ENCODE measurements at regions not wholly inside any gene's neighbourhood (a gene's known extent, or its start where the extent isn't known, plus 50 kb on each side); places are given as distances from the start of the nearest gene placed in this dataset.

DNA sequence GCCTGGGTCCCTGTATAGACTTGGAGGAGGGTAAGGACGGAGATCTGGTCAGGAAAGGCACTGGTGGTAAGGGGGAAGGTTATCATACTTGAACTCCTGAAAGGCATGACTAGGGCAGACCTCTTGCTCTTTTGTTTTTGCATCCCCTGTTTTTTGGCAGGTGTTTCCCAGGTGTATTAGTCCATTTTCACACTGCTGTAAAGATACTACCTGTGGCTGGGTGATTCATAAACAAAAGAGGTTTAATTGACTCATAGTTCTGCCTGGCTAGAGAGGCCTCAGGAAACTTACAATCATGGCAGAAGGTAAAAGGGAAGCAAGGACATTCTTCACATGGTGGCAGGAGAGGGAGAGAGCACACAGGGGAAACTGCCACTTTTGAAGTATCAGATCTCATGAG lies 57.2 kb upstream of the APOBEC4 start:
- WGBS (ENCODE audit: missing lambda C conversion rate), result 73% methylated on average over 1 of the region's 1 CpG
- Histone ChIP-seq H3K9me3 (no peaks in the 10 kb centered on the region), H3K4me3 (no peak overlapping the region), H3K4me2 (no peak overlapping the region), H3K4me1 (no peaks in the 10 kb centered on the region), H3K27ac (no peak overlapping the region)
- ATAC-seq (no peak), FAIRE-seq (no peak), DNase-seq (ENCODE audit: low read depth in 1 of 2, low spot score in 1 of 2) (no peak)
- ChIA-PET CTCF (no interaction called here), POLR2A (no interaction called here)
- TF ChIP-seq, protein P1, sequence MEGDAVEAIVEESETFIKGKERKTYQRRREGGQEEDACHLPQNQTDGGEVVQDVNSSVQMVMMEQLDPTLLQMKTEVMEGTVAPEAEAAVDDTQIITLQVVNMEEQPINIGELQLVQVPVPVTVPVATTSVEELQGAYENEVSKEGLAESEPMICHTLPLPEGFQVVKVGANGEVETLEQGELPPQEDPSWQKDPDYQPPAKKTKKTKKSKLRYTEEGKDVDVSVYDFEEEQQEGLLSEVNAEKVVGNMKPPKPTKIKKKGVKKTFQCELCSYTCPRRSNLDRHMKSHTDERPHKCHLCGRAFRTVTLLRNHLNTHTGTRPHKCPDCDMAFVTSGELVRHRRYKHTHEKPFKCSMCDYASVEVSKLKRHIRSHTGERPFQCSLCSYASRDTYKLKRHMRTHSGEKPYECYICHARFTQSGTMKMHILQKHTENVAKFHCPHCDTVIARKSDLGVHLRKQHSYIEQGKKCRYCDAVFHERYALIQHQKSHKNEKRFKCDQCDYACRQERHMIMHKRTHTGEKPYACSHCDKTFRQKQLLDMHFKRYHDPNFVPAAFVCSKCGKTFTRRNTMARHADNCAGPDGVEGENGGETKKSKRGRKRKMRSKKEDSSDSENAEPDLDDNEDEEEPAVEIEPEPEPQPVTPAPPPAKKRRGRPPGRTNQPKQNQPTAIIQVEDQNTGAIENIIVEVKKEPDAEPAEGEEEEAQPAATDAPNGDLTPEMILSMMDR (IDR thresholded peaks at IDR 0.05), result no peak
- no peak for TF ChIP-seq EP300 (IDR thresholded peaks at IDR 0.05)
- TF ChIP-seq, protein P2, sequence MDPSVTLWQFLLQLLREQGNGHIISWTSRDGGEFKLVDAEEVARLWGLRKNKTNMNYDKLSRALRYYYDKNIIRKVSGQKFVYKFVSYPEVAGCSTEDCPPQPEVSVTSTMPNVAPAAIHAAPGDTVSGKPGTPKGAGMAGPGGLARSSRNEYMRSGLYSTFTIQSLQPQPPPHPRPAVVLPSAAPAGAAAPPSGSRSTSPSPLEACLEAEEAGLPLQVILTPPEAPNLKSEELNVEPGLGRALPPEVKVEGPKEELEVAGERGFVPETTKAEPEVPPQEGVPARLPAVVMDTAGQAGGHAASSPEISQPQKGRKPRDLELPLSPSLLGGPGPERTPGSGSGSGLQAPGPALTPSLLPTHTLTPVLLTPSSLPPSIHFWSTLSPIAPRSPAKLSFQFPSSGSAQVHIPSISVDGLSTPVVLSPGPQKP (IDR thresholded peaks at IDR 0.05; ENCODE audit: low read depth, low read length), result no peak
- TF ChIP-seq RCOR1 (IDR thresholded peaks at IDR 0.05; ENCODE audit: low read depth, low read length), result no peak
- no peak for TF ChIP-seq MAFK (IDR thresholded peaks at IDR 0.05; ENCODE audit: partially characterized antibody)
- TF ChIP-seq RARB (CRISPR knock-in tag; IDR thresholded peaks at IDR 0.05), result no peak
- no peak for TF ChIP-seq JUN (IDR thresholded peaks at IDR 0.05)
- no peak for TF ChIP-seq RNF2 (IDR thresholded peaks at IDR 0.05; ENCODE audit: borderline replicate concordance, low read depth)
- no peak for TF ChIP-seq RFX5 (IDR thresholded peaks at IDR 0.05)
- TF ChIP-seq CEBPB (IDR thresholded peaks at IDR 0.05), result no peak
- TF ChIP-seq PHF8 (IDR thresholded peaks at IDR 0.05; ENCODE audit: borderline replicate concordance, low read depth), result no peak
- TF ChIP-seq, protein P3, sequence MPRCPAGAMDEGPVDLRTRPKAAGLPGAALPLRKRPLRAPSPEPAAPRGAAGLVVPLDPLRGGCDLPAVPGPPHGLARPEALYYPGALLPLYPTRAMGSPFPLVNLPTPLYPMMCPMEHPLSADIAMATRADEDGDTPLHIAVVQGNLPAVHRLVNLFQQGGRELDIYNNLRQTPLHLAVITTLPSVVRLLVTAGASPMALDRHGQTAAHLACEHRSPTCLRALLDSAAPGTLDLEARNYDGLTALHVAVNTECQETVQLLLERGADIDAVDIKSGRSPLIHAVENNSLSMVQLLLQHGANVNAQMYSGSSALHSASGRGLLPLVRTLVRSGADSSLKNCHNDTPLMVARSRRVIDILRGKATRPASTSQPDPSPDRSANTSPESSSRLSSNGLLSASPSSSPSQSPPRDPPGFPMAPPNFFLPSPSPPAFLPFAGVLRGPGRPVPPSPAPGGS (IDR thresholded peaks at IDR 0.05), result no peak
- TF ChIP-seq TP53 (CRISPR knock-in tag; IDR thresholded peaks at IDR 0.05), result no peak
- TF ChIP-seq POLR2A (IDR thresholded peaks at IDR 0.05; ENCODE audit: low read length), result no peak
- TF ChIP-seq, protein P4, sequence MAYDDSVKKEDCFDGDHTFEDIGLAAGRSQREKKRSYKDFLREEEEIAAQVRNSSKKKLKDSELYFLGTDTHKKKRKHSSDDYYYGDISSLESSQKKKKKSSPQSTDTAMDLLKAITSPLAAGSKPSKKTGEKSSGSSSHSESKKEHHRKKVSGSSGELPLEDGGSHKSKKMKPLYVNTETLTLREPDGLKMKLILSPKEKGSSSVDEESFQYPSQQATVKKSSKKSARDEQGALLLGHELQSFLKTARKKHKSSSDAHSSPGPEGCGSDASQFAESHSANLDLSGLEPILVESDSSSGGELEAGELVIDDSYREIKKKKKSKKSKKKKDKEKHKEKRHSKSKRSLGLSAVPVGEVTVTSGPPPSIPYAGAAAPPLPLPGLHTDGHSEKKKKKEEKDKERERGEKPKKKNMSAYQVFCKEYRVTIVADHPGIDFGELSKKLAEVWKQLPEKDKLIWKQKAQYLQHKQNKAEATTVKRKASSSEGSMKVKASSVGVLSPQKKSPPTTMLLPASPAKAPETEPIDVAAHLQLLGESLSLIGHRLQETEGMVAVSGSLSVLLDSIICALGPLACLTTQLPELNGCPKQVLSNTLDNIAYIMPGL (CRISPR knock-in tag; IDR thresholded peaks at IDR 0.05; ENCODE audit: borderline replicate concordance), result no peak

DNA sequence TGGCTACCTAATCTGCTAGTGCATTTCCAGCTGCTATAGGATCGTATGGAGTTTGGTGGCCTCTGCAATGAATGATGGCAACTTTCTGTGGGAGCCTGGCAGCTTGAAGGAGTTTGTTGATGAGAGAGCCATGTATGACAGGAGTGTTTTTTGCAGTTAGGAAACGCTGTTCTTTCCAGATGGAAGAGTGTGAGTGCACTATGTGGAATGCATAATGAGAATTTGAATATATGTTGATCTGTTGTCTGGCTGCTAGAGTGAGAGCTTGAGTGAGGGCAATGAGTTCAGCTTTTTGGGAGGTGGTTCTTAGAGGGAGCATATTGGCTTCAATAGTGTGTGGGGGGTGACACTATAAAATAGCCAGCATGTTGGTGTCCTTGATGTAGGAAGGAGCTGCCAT lies 51.0 kb upstream of the APOBEC4 start:
- H3K4me1 ChIP-seq, result peaks cover 18% of the 10 kb centered on the region
- TF ChIP-seq GATA3 (IDR thresholded peaks at IDR 0.05; ENCODE audit: borderline replicate concordance), result no peak
- TF ChIP-seq CBX2 (IDR thresholded peaks at IDR 0.05; ENCODE audit: borderline replicate concordance, low read depth), result no peak
- TF ChIP-seq MAFK (IDR thresholded peaks at IDR 0.05; ENCODE audit: partially characterized antibody), result no peak
- no peak for TF ChIP-seq RNF2 (IDR thresholded peaks at IDR 0.05; ENCODE audit: borderline replicate concordance, low read depth)
- no peak for TF ChIP-seq RAD21 (conservative IDR thresholded peaks at IDR 0.05 in 1 of 2, IDR thresholded peaks at IDR 0.05 in 1 of 2)
- TF ChIP-seq RCOR1 (IDR thresholded peaks at IDR 0.05; ENCODE audit: low read depth, low read length), result no peak
- no peak for TF ChIP-seq FOXS1 (CRISPR knock-in tag; IDR thresholded peaks at IDR 0.05)
- no peak for TF ChIP-seq NPAS2 (CRISPR knock-in tag; IDR thresholded peaks at IDR 0.05; ENCODE audit: borderline replicate concordance)
- no peak for TF ChIP-seq CEBPB (IDR thresholded peaks at IDR 0.05)
- no peak for TF ChIP-seq TFCP2L1 (CRISPR knock-in tag; IDR thresholded peaks at IDR 0.05)
- TF ChIP-seq, protein P5, sequence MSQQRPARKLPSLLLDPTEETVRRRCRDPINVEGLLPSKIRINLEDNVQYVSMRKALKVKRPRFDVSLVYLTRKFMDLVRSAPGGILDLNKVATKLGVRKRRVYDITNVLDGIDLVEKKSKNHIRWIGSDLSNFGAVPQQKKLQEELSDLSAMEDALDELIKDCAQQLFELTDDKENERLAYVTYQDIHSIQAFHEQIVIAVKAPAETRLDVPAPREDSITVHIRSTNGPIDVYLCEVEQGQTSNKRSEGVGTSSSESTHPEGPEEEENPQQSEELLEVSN (IDR thresholded peaks at IDR 0.05; ENCODE audit: borderline replicate concordance, low read depth), result no peak
- TF ChIP-seq PHF8 (IDR thresholded peaks at IDR 0.05; ENCODE audit: borderline replicate concordance, low read depth), result no peak
- TF ChIP-seq CBX8 (IDR thresholded peaks at IDR 0.05), result no peak
- TF ChIP-seq RFX5 (IDR thresholded peaks at IDR 0.05), result no peak
- TF ChIP-seq JUN (IDR thresholded peaks at IDR 0.05), result no peak
- TF ChIP-seq, protein P6, sequence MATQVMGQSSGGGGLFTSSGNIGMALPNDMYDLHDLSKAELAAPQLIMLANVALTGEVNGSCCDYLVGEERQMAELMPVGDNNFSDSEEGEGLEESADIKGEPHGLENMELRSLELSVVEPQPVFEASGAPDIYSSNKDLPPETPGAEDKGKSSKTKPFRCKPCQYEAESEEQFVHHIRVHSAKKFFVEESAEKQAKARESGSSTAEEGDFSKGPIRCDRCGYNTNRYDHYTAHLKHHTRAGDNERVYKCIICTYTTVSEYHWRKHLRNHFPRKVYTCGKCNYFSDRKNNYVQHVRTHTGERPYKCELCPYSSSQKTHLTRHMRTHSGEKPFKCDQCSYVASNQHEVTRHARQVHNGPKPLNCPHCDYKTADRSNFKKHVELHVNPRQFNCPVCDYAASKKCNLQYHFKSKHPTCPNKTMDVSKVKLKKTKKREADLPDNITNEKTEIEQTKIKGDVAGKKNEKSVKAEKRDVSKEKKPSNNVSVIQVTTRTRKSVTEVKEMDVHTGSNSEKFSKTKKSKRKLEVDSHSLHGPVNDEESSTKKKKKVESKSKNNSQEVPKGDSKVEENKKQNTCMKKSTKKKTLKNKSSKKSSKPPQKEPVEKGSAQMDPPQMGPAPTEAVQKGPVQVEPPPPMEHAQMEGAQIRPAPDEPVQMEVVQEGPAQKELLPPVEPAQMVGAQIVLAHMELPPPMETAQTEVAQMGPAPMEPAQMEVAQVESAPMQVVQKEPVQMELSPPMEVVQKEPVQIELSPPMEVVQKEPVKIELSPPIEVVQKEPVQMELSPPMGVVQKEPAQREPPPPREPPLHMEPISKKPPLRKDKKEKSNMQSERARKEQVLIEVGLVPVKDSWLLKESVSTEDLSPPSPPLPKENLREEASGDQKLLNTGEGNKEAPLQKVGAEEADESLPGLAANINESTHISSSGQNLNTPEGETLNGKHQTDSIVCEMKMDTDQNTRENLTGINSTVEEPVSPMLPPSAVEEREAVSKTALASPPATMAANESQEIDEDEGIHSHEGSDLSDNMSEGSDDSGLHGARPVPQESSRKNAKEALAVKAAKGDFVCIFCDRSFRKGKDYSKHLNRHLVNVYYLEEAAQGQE (IDR thresholded peaks at IDR 0.05), result no peak
- TF ChIP-seq RARB (CRISPR knock-in tag; IDR thresholded peaks at IDR 0.05), result no peak
- H3K9me3 ChIP-seq, result no peaks in the 10 kb centered on the region
- no peak for DNase-seq (ENCODE audit: low read depth in 1 of 2, low spot score in 1 of 2)
- ATAC-seq, result no peak
- H3K27ac ChIP-seq, result no peak overlapping the region
- no peak overlapping the region for H3K4me2 ChIP-seq
- no peak for FAIRE-seq
- ChIA-PET POLR2A (no interaction called here), CTCF (interaction anchor here (1.4 kb wide), 1 partner anchor 49 kb away, joined by 3 read pairs; no protein-coding TSS in a partner anchor)
- WGBS (ENCODE audit: missing lambda C conversion rate), result 84% methylated on average over 2 of the region's 2 CpGs
- no peak overlapping the region for H3K4me3 ChIP-seq
